Fibroblast of lung (primary cell): ENCODE measurements at regions not wholly inside any gene's neighbourhood (a gene's known extent, or its start where the extent isn't known, plus 50 kb on each side); places are given as distances from the start of the nearest gene placed in this dataset.

Experiments used
- DNase-seq, 2 donors: peaks; one replicate each; pipeline versions ENCODE4 v3.0.0 to v3.0.0-alpha.2; 2010; ENCODE audit warnings: low read depth in 2 of 2
- H2AFZ ChIP-seq: 2 replicates; pipeline ENCODE4 v1.5.1; 2012; ENCODE audit warnings: low read length, control low read depth, inconsistent platforms
- H3K27ac ChIP-seq: 2 replicates; pipeline ENCODE4 v1.5.1; 2011; ENCODE audit warnings: low read length, control low read depth; ENCODE audit not compliant: insufficient read depth
- H3K27me3 ChIP-seq: 2 replicates; pipeline ENCODE4 v1.5.1; 2011; ENCODE audit warnings: mild to moderate bottlenecking, low read length; ENCODE audit not compliant: control insufficient read depth, insufficient read depth
- H3K36me3 ChIP-seq: 2 replicates; pipeline ENCODE4 v1.5.1; 2011; ENCODE audit warnings: low read length; ENCODE audit not compliant: control insufficient read depth, insufficient read depth
- H3K4me1 ChIP-seq: 2 replicates; pipeline ENCODE4 v1.5.1; 2011; ENCODE audit warnings: low read length; ENCODE audit not compliant: control insufficient read depth, insufficient read depth; ENCODE audit errors: extremely low read depth
- H3K4me2 ChIP-seq: 2 replicates; pipeline ENCODE4 v1.5.1; 2011; ENCODE audit warnings: low read length, control low read depth; ENCODE audit not compliant: insufficient read depth; ENCODE audit errors: extremely low read depth
- H3K4me3 ChIP-seq, 4 experiments: fragments of 200-600 bp in 1 of 4; sonication (generic) in 1 of 4; replicated peaks in 1 of 4; 2 replicates each; pipeline ENCODE4 v1.5.1; 2011 to 2016; ENCODE audit warnings: low read length in 4 of 4, low read depth in 3 of 4, mild to moderate bottlenecking in 3 of 4, control low read depth in 2 of 4, inconsistent platforms in 1 of 4, mixed read lengths in 1 of 4; ENCODE audit not compliant: insufficient read depth in 1 of 4; ENCODE audit errors: control extremely low read depth in 1 of 4
- H3K79me2 ChIP-seq: 2 replicates; pipeline ENCODE4 v1.5.1; 2012; ENCODE audit warnings: mild to moderate bottlenecking, low read length, inconsistent platforms; ENCODE audit not compliant: control insufficient read depth, insufficient read depth
- H3K9ac ChIP-seq: 2 replicates; pipeline ENCODE4 v1.5.1; 2011; ENCODE audit warnings: mild to moderate bottlenecking, low read length, control low read depth; ENCODE audit not compliant: insufficient read depth
- H3K9me3 ChIP-seq: 2 replicates; pipeline ENCODE4 v1.5.1; 2012; ENCODE audit warnings: low read depth, low read length; ENCODE audit not compliant: control insufficient read depth, insufficient read depth
- H4K20me1 ChIP-seq: 2 replicates; pipeline ENCODE4 v1.5.1; 2011; ENCODE audit warnings: low read length; ENCODE audit not compliant: control insufficient read depth, insufficient read depth; ENCODE audit errors: extremely low read depth
- EZH2 ChIP-seq: IDR thresholded peaks from 2 replicates; pipeline ENCODE4 v1.5.1; 2012; ENCODE audit warnings: low read length, control low read depth, mild to moderate bottlenecking; ENCODE audit errors: missing control alignments
- TF ChIP-seq, protein P1 (sequence below), 2 donors: IDR thresholded peaks in 1 of 2; conservative IDR thresholded peaks in 1 of 2; 1 replicate in 1 of 2; 2 replicates in 1 of 2; pipeline ENCODE4 v1.5.1; 2011 to 2012; ENCODE audit warnings: low read length in 2 of 2, control low read depth in 1 of 2, inconsistent platforms in 1 of 2, low read depth in 1 of 2, mild to moderate bottlenecking in 1 of 2

DNA sequence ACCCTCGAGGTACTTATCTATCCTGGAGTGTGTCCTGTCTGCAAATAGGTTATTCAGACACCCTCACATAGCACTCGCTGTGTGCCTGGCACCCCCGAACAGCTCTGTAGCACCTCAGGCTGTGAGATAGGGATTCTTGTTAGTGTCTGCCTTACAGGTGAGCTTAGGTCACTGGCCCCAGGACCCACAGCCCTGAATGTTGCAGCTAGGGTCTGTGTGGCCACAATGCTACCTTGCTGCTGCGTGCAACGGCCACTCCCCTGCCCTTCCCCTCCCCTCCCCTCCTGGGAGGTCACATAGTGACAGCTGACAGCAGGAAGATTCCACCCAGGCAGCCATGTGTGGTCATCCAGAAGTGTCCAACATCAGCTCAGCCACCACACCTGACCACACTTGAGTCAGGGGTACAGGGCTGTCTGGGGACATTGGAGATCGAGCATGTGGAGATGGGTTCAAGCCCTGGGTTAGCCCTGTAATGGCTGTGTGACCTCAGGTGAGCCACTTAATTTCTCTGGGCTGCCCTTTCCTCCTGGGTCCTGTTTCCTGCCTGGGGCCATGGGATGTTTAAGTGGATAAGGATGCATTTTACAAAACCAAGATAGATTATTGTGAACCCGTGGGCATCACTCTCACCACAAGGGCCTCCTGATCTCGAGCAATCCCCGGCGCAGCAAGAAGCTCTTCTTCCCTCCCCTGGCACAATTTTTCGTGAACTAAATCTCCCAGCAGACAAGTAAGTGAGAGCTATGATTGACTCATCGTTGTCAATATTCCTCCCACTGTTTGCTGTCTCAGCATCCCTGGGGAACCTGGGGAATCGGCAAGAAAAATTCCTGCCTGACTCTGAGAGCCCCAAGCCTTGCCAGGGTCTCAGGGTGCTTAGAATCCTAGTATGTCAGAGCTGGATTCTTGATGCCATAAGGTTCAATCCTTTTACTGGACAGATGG is 208.7 kb downstream of the PTPRU start:
- H3K79me2 ChIP-seq, result no peaks in the 10 kb centered on the region
- TF ChIP-seq, protein P1, sequence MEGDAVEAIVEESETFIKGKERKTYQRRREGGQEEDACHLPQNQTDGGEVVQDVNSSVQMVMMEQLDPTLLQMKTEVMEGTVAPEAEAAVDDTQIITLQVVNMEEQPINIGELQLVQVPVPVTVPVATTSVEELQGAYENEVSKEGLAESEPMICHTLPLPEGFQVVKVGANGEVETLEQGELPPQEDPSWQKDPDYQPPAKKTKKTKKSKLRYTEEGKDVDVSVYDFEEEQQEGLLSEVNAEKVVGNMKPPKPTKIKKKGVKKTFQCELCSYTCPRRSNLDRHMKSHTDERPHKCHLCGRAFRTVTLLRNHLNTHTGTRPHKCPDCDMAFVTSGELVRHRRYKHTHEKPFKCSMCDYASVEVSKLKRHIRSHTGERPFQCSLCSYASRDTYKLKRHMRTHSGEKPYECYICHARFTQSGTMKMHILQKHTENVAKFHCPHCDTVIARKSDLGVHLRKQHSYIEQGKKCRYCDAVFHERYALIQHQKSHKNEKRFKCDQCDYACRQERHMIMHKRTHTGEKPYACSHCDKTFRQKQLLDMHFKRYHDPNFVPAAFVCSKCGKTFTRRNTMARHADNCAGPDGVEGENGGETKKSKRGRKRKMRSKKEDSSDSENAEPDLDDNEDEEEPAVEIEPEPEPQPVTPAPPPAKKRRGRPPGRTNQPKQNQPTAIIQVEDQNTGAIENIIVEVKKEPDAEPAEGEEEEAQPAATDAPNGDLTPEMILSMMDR (conservative IDR thresholded peaks at IDR 0.05 in 1 of 2, IDR thresholded peaks at IDR 0.05 in 1 of 2; ENCODE audit: low read depth in 1 of 2, low read length in 2 of 2), result no peak
- no peak for TF ChIP-seq EZH2

DNA sequence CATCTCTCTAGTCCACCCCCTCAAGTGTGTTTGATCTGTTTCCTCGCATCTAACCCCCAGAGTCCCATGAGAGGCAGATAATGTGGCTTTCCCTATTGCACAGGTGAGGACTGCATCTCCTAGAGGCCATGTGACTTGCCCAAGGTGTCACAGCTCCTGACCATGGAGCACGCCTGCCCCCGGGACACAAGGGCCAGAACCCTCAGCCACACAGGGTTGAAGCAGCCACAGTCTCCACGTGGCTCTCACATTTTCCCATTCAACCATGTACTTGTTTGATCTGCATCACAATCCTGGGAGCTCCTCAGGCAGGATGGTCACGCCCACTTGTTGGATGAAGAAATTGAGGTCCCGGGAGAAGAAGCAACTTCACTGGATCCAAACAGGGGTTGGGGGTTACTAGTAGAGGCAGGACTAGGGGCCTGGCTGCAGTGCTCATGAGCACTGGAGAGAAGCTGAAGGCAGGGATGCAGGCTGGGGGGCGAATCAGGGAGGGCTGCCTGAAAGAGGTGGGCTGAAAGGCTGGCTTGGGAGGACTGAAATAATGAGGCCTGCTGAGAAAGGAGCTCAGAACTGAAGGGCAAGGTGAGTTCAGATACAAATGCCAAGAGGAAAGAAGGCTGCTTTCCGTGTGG is 207.9 kb downstream of the PTPRU start:
- H3K79me2 ChIP-seq, result no peaks in the 10 kb centered on the region

More for the DNA sequence above, 208.7 kb downstream of the PTPRU start:
- no peak overlapping the region for H3K9ac ChIP-seq
- no peak overlapping the region for H3K27ac ChIP-seq
- no peak overlapping the region for H3K4me3 ChIP-seq
- H2AFZ ChIP-seq, result no peak overlapping the region
- DNase-seq, result no peak
- no peaks in the 10 kb centered on the region for H3K27me3 ChIP-seq
- no peaks in the 10 kb centered on the region for H3K36me3 ChIP-seq
- H3K4me2 ChIP-seq, result no peak overlapping the region
- H3K9me3 ChIP-seq, result no peaks in the 10 kb centered on the region
- H3K4me1 ChIP-seq, result no peaks in the 10 kb centered on the region
- H4K20me1 ChIP-seq, result no peaks in the 10 kb centered on the region

More for the DNA sequence above, 207.9 kb downstream of the PTPRU start:
- no peak overlapping the region for H3K4me3 ChIP-seq
- TF ChIP-seq, protein P1 (conservative IDR thresholded peaks at IDR 0.05 in 1 of 2, IDR thresholded peaks at IDR 0.05 in 1 of 2; ENCODE audit: low read depth in 1 of 2, low read length in 2 of 2), result no peak
- TF ChIP-seq EZH2, result no peak
- H3K36me3 ChIP-seq, result no peaks in the 10 kb centered on the region
- no peak overlapping the region for H3K27ac ChIP-seq
- H3K27me3 ChIP-seq, result no peaks in the 10 kb centered on the region
- no peaks in the 10 kb centered on the region for H3K9me3 ChIP-seq
- no peak overlapping the region for H3K4me2 ChIP-seq
- no peaks in the 10 kb centered on the region for H3K4me1 ChIP-seq
- no peak overlapping the region for H3K9ac ChIP-seq
- no peak for DNase-seq
- H4K20me1 ChIP-seq, result no peaks in the 10 kb centered on the region
- no peak overlapping the region for H2AFZ ChIP-seq
